H9 (cell line): ENCODE measurements at regions not wholly inside any gene's neighbourhood (a gene's known extent, or its start where the extent isn't known, plus 50 kb on each side); places are given as distances from the start of the nearest gene placed in this dataset.

ENCODE experiments used
- DNase-seq: peaks from one replicate; pipeline ENCODE4 v3.0.0-alpha.2; 2017
- H2AFZ ChIP-seq: one replicate; pipeline ENCODE4 v1.6.1; 2013; ENCODE audit warnings: mild to moderate bottlenecking, low read length, control low read depth, moderate library complexity
- H2AK5ac ChIP-seq: 2 replicates; pipeline ENCODE4 v1.6.1; 2013; ENCODE audit warnings: low read length, control low read depth, mixed read lengths; ENCODE audit not compliant: insufficient read length
- H2BK120ac ChIP-seq: one replicate; pipeline ENCODE4 v1.6.1; 2013; ENCODE audit warnings: low read depth, mild to moderate bottlenecking, low read length, control low read depth, inconsistent platforms; ENCODE audit not compliant: poor library complexity, severe bottlenecking
- H2BK12ac ChIP-seq: 2 replicates; pipeline ENCODE4 v1.6.1; 2013; ENCODE audit warnings: low read length, control low read depth, mixed read lengths, low read depth; ENCODE audit not compliant: insufficient read length
- H2BK15ac ChIP-seq: 2 replicates; pipeline ENCODE4 v1.6.1; 2013; ENCODE audit warnings: low read depth, low read length, control low read depth
- H2BK20ac ChIP-seq: one replicate; pipeline ENCODE4 v1.6.1; 2013; ENCODE audit warnings: low read depth, mild to moderate bottlenecking, low read length, control low read depth, inconsistent platforms; ENCODE audit not compliant: poor library complexity, severe bottlenecking
- H2BK5ac ChIP-seq: 2 replicates; pipeline ENCODE4 v1.6.1; 2013; ENCODE audit warnings: low read length, control low read depth, mixed read lengths; ENCODE audit not compliant: insufficient read length
- H3K14ac ChIP-seq: 2 replicates; pipeline ENCODE4 v1.6.1; 2013; ENCODE audit warnings: low read length, control low read depth; ENCODE audit not compliant: insufficient read depth
- H3K18ac ChIP-seq: 2 replicates; pipeline ENCODE4 v1.6.1; 2013; ENCODE audit warnings: low read depth, mild to moderate bottlenecking, mixed read lengths, low read length, control low read depth; ENCODE audit not compliant: insufficient read length
- H3K23ac ChIP-seq: 2 replicates; pipeline ENCODE4 v1.6.1; 2013; ENCODE audit warnings: low read length, control low read depth, mixed read lengths, low read depth; ENCODE audit not compliant: insufficient read length
- H3K23me2 ChIP-seq: 2 replicates; pipeline ENCODE4 v1.6.1; 2013; ENCODE audit warnings: low read depth, mild to moderate bottlenecking, mixed read lengths, low read length, control low read depth; ENCODE audit not compliant: insufficient read length, poor library complexity, severe bottlenecking
- H3K27ac ChIP-seq: 2 replicates; pipeline ENCODE4 v1.5.1; 2013; ENCODE audit warnings: low read length, control low read depth, mixed read lengths, low read depth; ENCODE audit not compliant: insufficient read length
- H3K27me3 ChIP-seq: 2 replicates; pipeline ENCODE4 v1.6.1; 2013; ENCODE audit warnings: low read length, control low read depth, inconsistent platforms; ENCODE audit not compliant: insufficient read depth
- H3K4ac ChIP-seq: 2 replicates; pipeline ENCODE4 v1.6.1; 2013; ENCODE audit warnings: low read depth, mild to moderate bottlenecking, control low read depth, inconsistent platforms, low read length, moderate library complexity
- H3K4me1 ChIP-seq: 2 replicates; pipeline ENCODE4 v1.6.1; 2013; ENCODE audit warnings: low read length, control low read depth, inconsistent platforms; ENCODE audit not compliant: insufficient read depth
- H3K4me2 ChIP-seq: 2 replicates; pipeline ENCODE4 v1.6.1; 2013; ENCODE audit warnings: low read length, control low read depth, mixed read lengths; ENCODE audit not compliant: insufficient read length, insufficient read depth
- H3K56ac ChIP-seq: 2 replicates; pipeline ENCODE4 v1.6.1; 2013; ENCODE audit warnings: low read depth, mild to moderate bottlenecking, mixed read lengths, low read length, control low read depth; ENCODE audit not compliant: insufficient read length
- H3K79me1 ChIP-seq: 2 replicates; pipeline ENCODE4 v1.6.1; 2013; ENCODE audit warnings: low read depth, mild to moderate bottlenecking, moderate library complexity, low read length, control low read depth, inconsistent platforms; ENCODE audit not compliant: insufficient read depth, poor library complexity, severe bottlenecking
- H3K79me2 ChIP-seq: 2 replicates; pipeline ENCODE4 v1.6.1; 2013; ENCODE audit warnings: low read length, control low read depth, inconsistent platforms; ENCODE audit not compliant: insufficient read depth
- H3K9ac ChIP-seq: 2 replicates; pipeline ENCODE4 v1.6.1; 2013; ENCODE audit warnings: low read length, control low read depth, mixed read lengths; ENCODE audit not compliant: insufficient read length; ENCODE audit errors: extremely low read depth
- H3K9me3 ChIP-seq: one replicate; pipeline ENCODE4 v1.6.1; 2013; ENCODE audit warnings: low read depth, low read length, inconsistent platforms; ENCODE audit not compliant: control insufficient read depth
- H3T11ph ChIP-seq: one replicate; pipeline ENCODE4 v1.6.1; 2013; ENCODE audit warnings: mild to moderate bottlenecking, low read length, control low read depth, inconsistent platforms
- H4K20me1 ChIP-seq: one replicate; pipeline ENCODE4 v1.6.1; 2013; ENCODE audit not compliant: control insufficient read depth, insufficient read length, insufficient read depth
- H4K5ac ChIP-seq: 2 replicates; pipeline ENCODE4 v1.6.1; 2013; ENCODE audit warnings: low read depth, mild to moderate bottlenecking, mixed read lengths, low read length, control low read depth; ENCODE audit not compliant: insufficient read length
- H4K8ac ChIP-seq: replicated peaks from 2 replicates; pipeline ENCODE4 v1.6.1; 2013; ENCODE audit warnings: low read length, control low read depth, mixed read lengths, low read depth; ENCODE audit not compliant: insufficient read length
- H4K91ac ChIP-seq: 2 replicates; pipeline ENCODE4 v1.6.1; 2013; ENCODE audit warnings: low read depth, mild to moderate bottlenecking, moderate library complexity, mixed read lengths, low read length, control low read depth; ENCODE audit not compliant: insufficient read length
- H3K27ac Mint-ChIP-seq, 3 experiments: 2 replicates in 2 of 3; 3 replicates in 1 of 3; pipeline ENCODE4 v1.8.0; 2020 to 2021; ENCODE audit warnings: mixed read lengths in 3 of 3, mild to moderate bottlenecking in 1 of 3, moderate library complexity in 1 of 3
- H3K27me3 Mint-ChIP-seq: 2 replicates; pipeline ENCODE4 v1.8.0; 2021; ENCODE audit warnings: low read depth, mild to moderate bottlenecking, moderate library complexity, mixed read lengths
- H3K36me3 Mint-ChIP-seq, 3 experiments: 2 replicates in 2 of 3; 3 replicates in 1 of 3; pipeline ENCODE4 v1.8.0; 2020 to 2021; ENCODE audit warnings: low read depth in 3 of 3, mixed read lengths in 3 of 3; ENCODE audit not compliant: insufficient read depth in 1 of 3
- H3K4me1 Mint-ChIP-seq, 2 experiments: 2 replicates each; pipeline ENCODE4 v1.8.0; 2020; ENCODE audit warnings: mixed read lengths in 2 of 2
- H3K4me3 Mint-ChIP-seq, 2 experiments: 2 replicates in 1 of 2; 3 replicates in 1 of 2; pipeline ENCODE4 v1.8.0; 2020 to 2021; ENCODE audit warnings: mild to moderate bottlenecking in 2 of 2, mixed read lengths in 2 of 2, moderate library complexity in 1 of 2
- H3K9me3 Mint-ChIP-seq, 2 experiments: 2 replicates in 1 of 2; 3 replicates in 1 of 2; pipeline ENCODE4 v1.8.0; 2020; ENCODE audit warnings: mild to moderate bottlenecking in 2 of 2, mixed read lengths in 2 of 2, moderate library complexity in 1 of 2
- CTCF ChIP-seq: fragments of 200-600 bp; sonication (generic); conservative IDR thresholded peaks from 3 replicates; pipeline ENCODE4 v1.8.0; 2021; ENCODE audit warnings: antibody characterized with exemption, mild to moderate bottlenecking
- WGBS: extraction: QIAGEN DNeasy Blood & Tissue Kit; methylation state at CpG from one replicate; pipeline ENCODE4 v1.1.7; 2013; ENCODE audit warnings: missing lambda C conversion rate, low lambda C conversion rate, mixed read lengths; ENCODE audit not compliant: insufficient read length; ENCODE audit errors: extremely low coverage; 5-methylcytosine and 5-hydroxymethylcytosine counted together

GRCh38 chr3:66692766-66693150 is 191.9 kb upstream of the LRIG1 start:
- H4K5ac ChIP-seq, result no peak overlapping the region
- no peaks in the 10 kb centered on the region for H3K4me1 ChIP-seq
- H2BK15ac ChIP-seq, result no peak overlapping the region
- Mint-ChIP-seq H3K4me1 (peaks cover 4 to 7% of the 10 kb centered on the region in 2 experiments; a peak in 3 of 4 replicates), H3K27ac (no peak overlapping the region), H3K4me3 (no peak overlapping the region), H3K36me3 (no peaks in the 10 kb centered on the region), H3K9me3 (no peaks in the 10 kb centered on the region), H3K27me3 (peaks cover 11% of the 10 kb centered on the region)
- no CpG with 5 or more reads among the region's 5 CpGs for WGBS
- no peaks in the 10 kb centered on the region for H3K9me3 ChIP-seq
- no peak for TF ChIP-seq CTCF
- no peaks in the 10 kb centered on the region for H3K79me2 ChIP-seq
- no peak for DNase-seq
- no peak overlapping the region for H3K14ac ChIP-seq
- no peak overlapping the region for H3K27ac ChIP-seq
- no peaks in the 10 kb centered on the region; the same call in 1 of the 2 replicates for H3K27me3 ChIP-seq
- no peak overlapping the region for H3K9ac ChIP-seq
- H3K18ac ChIP-seq, result no peak overlapping the region
- no peak overlapping the region for H3T11ph ChIP-seq
- H2BK5ac ChIP-seq, result no peak overlapping the region
- no peak overlapping the region for H4K8ac ChIP-seq
- H3K56ac ChIP-seq, result no peak overlapping the region
- H2BK120ac ChIP-seq, result no peak overlapping the region
- H3K23me2 ChIP-seq, result no peaks in the 10 kb centered on the region
- H3K4me2 ChIP-seq, result no peak overlapping the region
- no peak overlapping the region for H3K23ac ChIP-seq
- H3K4ac ChIP-seq, result no peak overlapping the region
- no peaks in the 10 kb centered on the region for H4K20me1 ChIP-seq
- no peak overlapping the region for H2BK12ac ChIP-seq
- H2AK5ac ChIP-seq, result no peak overlapping the region
- H3K79me1 ChIP-seq, result no peaks in the 10 kb centered on the region
- H2AFZ ChIP-seq, result no peak overlapping the region
- H4K91ac ChIP-seq, result no peak overlapping the region
- no peak overlapping the region for H2BK20ac ChIP-seq
